ENCODE measurements at regions not wholly inside any gene's neighbourhood (a gene's known extent, or its start where the extent isn't known, plus 50 kb on each side); places are given as distances from the start of the nearest gene placed in this dataset.

GRCh38 chr13:33745370-33746324 lies 72.3 kb upstream of the RFC3 start:
- no peak for DNase-seq (ENCODE audit: low read depth in 2 of 2)

- no peak for DNase-seq (ENCODE audit: low read depth in 2 of 2)
Observed at GRCh38 chr13:33746867-33747266, 71.1 kb upstream of the RFC3 start.

GRCh38 chr13:33751151-33751550 lies 66.8 kb upstream of the RFC3 start:
- DNase-seq (ENCODE audit: low read depth in 2 of 2) = no peak

GRCh38 chr13:33752094-33752493 lies 65.9 kb upstream of the RFC3 start:
- DNase-seq (ENCODE audit: low read depth in 2 of 2) = no peak

GRCh38 chr13:33752597-33752996 lies 65.4 kb upstream of the RFC3 start:
- no peak for DNase-seq (ENCODE audit: low read depth in 2 of 2)

- no peak for DNase-seq (ENCODE audit: low read depth in 2 of 2)
Observed at GRCh38 chr13:33756929-33757328, 61.0 kb upstream of the RFC3 start.

GRCh38 chr13:33757713-33758112 lies 60.2 kb upstream of the RFC3 start:
- DNase-seq (ENCODE audit: low read depth in 2 of 2) = no peak

GRCh38 chr13:33758113-33758512 lies 59.8 kb upstream of the RFC3 start:
- DNase-seq (ENCODE audit: low read depth in 2 of 2) = no peak

- DNase-seq (ENCODE audit: low read depth in 2 of 2) = no peak
Observed at GRCh38 chr13:33761740-33762139, 56.2 kb upstream of the RFC3 start.

- DNase-seq (ENCODE audit: low read depth in 2 of 2) = no peak
Observed at GRCh38 chr13:33763021-33763420, 54.9 kb upstream of the RFC3 start.

- DNase-seq (ENCODE audit: low read depth in 2 of 2) = no peak
Observed at GRCh38 chr13:33764716-33765115, 53.2 kb upstream of the RFC3 start.

GRCh38 chr13:33766329-33767123 lies 51.4 kb upstream of the RFC3 start:
- DNase-seq (ENCODE audit: low read depth in 2 of 2) = no peak

- DNase-seq (ENCODE audit: low read depth in 2 of 2) = no peak
Observed at GRCh38 chr13:33767140-33767539, 50.8 kb upstream of the RFC3 start.
